HCT116 (cell line): ENCODE measurements at regions not wholly inside any gene's neighbourhood (a gene's known extent, or its start where the extent isn't known, plus 50 kb on each side); places are given as distances from the start of the nearest gene placed in this dataset.

Experiments
- ATAC-seq: fragments of 200-7000 bp; cut with Tn5 transposase; 2 replicates; pipeline ENCODE4 v1.9.1; 2020; ENCODE audit warnings: mild to moderate bottlenecking, moderate library complexity
- BruUV-seq: library from RNA; stranded (reverse); fragments of 400-500 nt; replicated peaks from 2 replicates; lab custom pipeline; 2021; lab: Mats Ljungman, UMichigan
- CTCF ChIA-PET: fragments of 300-600 bp; sonication (Branson Sonifier 250); formaldehyde crosslinking; loops from one replicate; lab custom pipeline; 2021; ENCODE audit warnings: antibody characterized with exemption; lab: Charles Lee
- POLR2A ChIA-PET: fragments of 300-600, 350-600 bp; sonication (Branson Sonifier 250); formaldehyde crosslinking; loops from one replicate; lab custom pipeline; 2021; ENCODE audit warnings: antibody characterized with exemption; lab: Charles Lee
- RAD21 ChIA-PET, 2 experiments: fragments of 300-600 bp; sonication (Branson Sonifier 250); formaldehyde crosslinking; loops; one replicate each; lab custom pipeline; 2023; ENCODE audit warnings: low total read pairs in 2 of 2; ENCODE audit not compliant: uncharacterized antibody in 2 of 2, unreplicated experiment in 2 of 2, low non-redundant PET in 1 of 2; lab: Charles Lee
- DNase-seq: peaks from one replicate; pipeline ENCODE4 v3.0.0-alpha.2; 2010; ENCODE audit warnings: low read depth, low spot score
- H2AFZ ChIP-seq: fragments of 200-600 bp; shearing (Covaris generic), sonication (generic); 2 replicates; pipeline ENCODE4 v1.6.1; 2017; ENCODE audit warnings: low read depth, mixed run types, mixed read lengths, antibody characterized with exemption, low read length; ENCODE audit not compliant: poor library complexity, severe bottlenecking
- H3K27ac ChIP-seq: 2 replicates; pipeline ENCODE4 v1.5.1; 2012; ENCODE audit warnings: low read depth, low read length
- H3K27me3 ChIP-seq: fragments of 200-600 bp; sonication (generic); 2 replicates; pipeline ENCODE4 v1.6.1; 2016; ENCODE audit warnings: mixed run types, low read length, mixed read lengths; ENCODE audit not compliant: insufficient read depth
- H3K36me3 ChIP-seq, 2 experiments: fragments of 200-500 bp in 1 of 2; fragments of 200-600 bp in 1 of 2; sonication (Bioruptor generic) in 1 of 2; sonication (generic) in 1 of 2; 2 replicates each; pipeline versions ENCODE4 v1.5.1 to v1.6.1; 2014 to 2016; ENCODE audit warnings: low read length in 2 of 2, inconsistent platforms in 1 of 2, mixed read lengths in 1 of 2, mixed run types in 1 of 2; ENCODE audit not compliant: insufficient read depth in 2 of 2, control insufficient read depth in 1 of 2
- H3K4me1 ChIP-seq, 2 experiments: fragments of 200-600 bp in 1 of 2; sonication (generic) in 1 of 2; 2 replicates each; pipeline versions ENCODE4 v1.5.1 to v1.6.1; 2012 to 2017; ENCODE audit warnings: low read length in 2 of 2, inconsistent platforms in 1 of 2, mild to moderate bottlenecking in 1 of 2, mixed read lengths in 1 of 2, mixed run types in 1 of 2, moderate library complexity in 1 of 2; ENCODE audit not compliant: insufficient read depth in 2 of 2, control insufficient read depth in 1 of 2
- H3K4me2 ChIP-seq: fragments of 200-600 bp; sonication (generic); 2 replicates; pipeline ENCODE4 v1.6.1; 2017; ENCODE audit warnings: mixed run types, low read length, mixed read lengths
- H3K4me3 ChIP-seq, 2 experiments: fragments of 200-600 bp in 1 of 2; sonication (generic) in 1 of 2; replicated peaks in 1 of 2; 2 replicates each; pipeline ENCODE4 v1.5.1; 2011 to 2016; ENCODE audit warnings: low read length in 2 of 2, control low read depth in 1 of 2, low read depth in 1 of 2, mild to moderate bottlenecking in 1 of 2, mixed read lengths in 1 of 2, mixed run types in 1 of 2
- H3K79me2 ChIP-seq: fragments of 200-600 bp; sonication (generic); 2 replicates; pipeline ENCODE4 v1.6.1; 2017; ENCODE audit warnings: mild to moderate bottlenecking, mixed run types, low read length, moderate library complexity, mixed read lengths; ENCODE audit not compliant: insufficient read depth
- H3K9ac ChIP-seq: fragments of 200-600 bp; sonication (generic); 2 replicates; pipeline ENCODE4 v1.6.1; 2016; ENCODE audit warnings: low read length, mixed read lengths
- H3K9me2 ChIP-seq: fragments of 200-600 bp; sonication (generic), shearing (Covaris generic); 2 replicates; pipeline ENCODE4 v1.6.1; 2017; ENCODE audit warnings: mixed run types, mild to moderate bottlenecking, moderate library complexity; ENCODE audit not compliant: insufficient read depth
- H3K9me3 ChIP-seq, 2 experiments: fragments of 200-500 bp in 1 of 2; fragments of 200-600 bp in 1 of 2; sonication (Bioruptor generic) in 1 of 2; sonication (generic) in 1 of 2; 2 replicates each; pipeline ENCODE4 v1.6.1; 2014 to 2017; ENCODE audit warnings: low read length in 2 of 2, mixed read lengths in 2 of 2, inconsistent platforms in 1 of 2, low read depth in 1 of 2, mild to moderate bottlenecking in 1 of 2, mixed run types in 1 of 2, moderate library complexity in 1 of 2; ENCODE audit not compliant: control insufficient read depth in 1 of 2, insufficient read depth in 1 of 2
- H4K20me1 ChIP-seq: fragments of 200-600 bp; sonication (generic), shearing (Covaris generic); 2 replicates; pipeline ENCODE4 v1.6.1; 2017; ENCODE audit warnings: mixed run types, mild to moderate bottlenecking, moderate library complexity; ENCODE audit not compliant: insufficient read depth
- ATF3 ChIP-seq: IDR thresholded peaks from 2 replicates; pipeline ENCODE4 v1.6.1; 2012
- ELF1 ChIP-seq: IDR thresholded peaks from 2 replicates; pipeline ENCODE4 v1.6.1; 2012; ENCODE audit warnings: low read depth, borderline replicate concordance
- FOSL1 ChIP-seq: IDR thresholded peaks from 2 replicates; pipeline ENCODE4 v1.6.1; 2012; ENCODE audit warnings: low read depth
- POLR2A ChIP-seq: IDR thresholded peaks from 2 replicates; pipeline ENCODE4 v1.7.0; 2011; ENCODE audit warnings: borderline replicate concordance; ENCODE audit not compliant: insufficient read depth, insufficient read length; ENCODE audit errors: extremely low read depth
- POLR2AphosphoS5 ChIP-seq: IDR thresholded peaks from 2 replicates; pipeline ENCODE4 v1.6.1; 2011; ENCODE audit warnings: mild to moderate bottlenecking, low read depth, low read length, moderate library complexity
- SIN3A ChIP-seq: IDR thresholded peaks from 2 replicates; pipeline ENCODE4 v1.6.1; 2012; ENCODE audit warnings: low read depth
- SP1 ChIP-seq: IDR thresholded peaks from 2 replicates; pipeline ENCODE4 v1.6.1; 2012; ENCODE audit warnings: low read depth
- intact Hi-C: fragments of 100-400 bp; cut with micrococcal nuclease; formaldehyde crosslinking; loops from 2 replicates; pipeline ENCODE4 v1.10.0; 2022
- TF ChIP-seq, protein P1 (sequence below): IDR thresholded peaks from 2 replicates; pipeline ENCODE4 v1.6.1; 2012; ENCODE audit warnings: low read depth

DNA sequence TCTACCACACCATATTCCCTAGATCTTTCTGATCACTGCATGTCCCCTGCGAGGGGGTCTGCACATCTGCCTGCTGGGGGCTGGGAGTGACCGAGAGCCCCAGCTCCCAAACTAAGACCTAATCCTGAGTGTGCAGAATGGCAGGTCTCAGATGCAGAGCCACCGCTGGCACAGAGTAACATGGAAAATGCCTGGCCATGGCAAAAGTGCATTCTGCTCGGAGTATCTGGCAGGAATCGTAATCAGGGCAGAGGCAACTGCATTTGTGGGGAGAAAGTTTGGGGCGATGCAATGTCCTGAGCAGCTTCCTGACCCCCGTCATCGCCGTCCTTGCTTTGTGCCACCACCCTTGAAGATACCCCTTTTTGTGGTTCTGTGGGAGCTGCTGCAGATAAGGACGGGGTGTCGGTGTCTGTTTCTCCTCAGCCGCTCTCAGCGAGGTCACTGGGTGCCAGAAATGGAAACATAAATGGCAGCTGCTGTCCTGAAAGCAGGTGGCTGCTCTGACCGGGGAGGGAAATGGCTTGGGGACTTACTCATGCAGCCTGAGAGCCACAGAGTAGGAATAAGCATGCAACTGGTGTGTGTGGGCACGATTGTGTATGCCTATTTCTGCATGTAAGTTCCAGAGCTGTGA is 157.9 kb downstream of the LY86 start:
- ChIA-PET CTCF (no interaction called here), RAD21 (no interaction called here)
- no TSS peak for BruUV-seq

More for the DNA sequence above, 157.9 kb downstream of the LY86 start:
- no peak overlapping the region for H3K9ac ChIP-seq
- H3K9me3 ChIP-seq, result no peaks in the 10 kb centered on the region
- H4K20me1 ChIP-seq, result no peaks in the 10 kb centered on the region
- POLR2A ChIA-PET, result no interaction called here
- no peaks in the 10 kb centered on the region for H3K36me3 ChIP-seq
- peaks cover 25 to 35% of the 10 kb centered on the region in 2 experiments for H3K4me1 ChIP-seq
- H3K79me2 ChIP-seq, result no peaks in the 10 kb centered on the region
- DNase-seq, result no peak
- H3K27me3 ChIP-seq, result no peaks in the 10 kb centered on the region
- no peak overlapping the region for H2AFZ ChIP-seq
- TF ChIP-seq SP1 (no peak), ELF1 (no peak), FOSL1 (no peak), POLR2A (no peak), ATF3 (no peak), POLR2AphosphoS5 (no peak), SIN3A (no peak)
- TF ChIP-seq, protein P1, sequence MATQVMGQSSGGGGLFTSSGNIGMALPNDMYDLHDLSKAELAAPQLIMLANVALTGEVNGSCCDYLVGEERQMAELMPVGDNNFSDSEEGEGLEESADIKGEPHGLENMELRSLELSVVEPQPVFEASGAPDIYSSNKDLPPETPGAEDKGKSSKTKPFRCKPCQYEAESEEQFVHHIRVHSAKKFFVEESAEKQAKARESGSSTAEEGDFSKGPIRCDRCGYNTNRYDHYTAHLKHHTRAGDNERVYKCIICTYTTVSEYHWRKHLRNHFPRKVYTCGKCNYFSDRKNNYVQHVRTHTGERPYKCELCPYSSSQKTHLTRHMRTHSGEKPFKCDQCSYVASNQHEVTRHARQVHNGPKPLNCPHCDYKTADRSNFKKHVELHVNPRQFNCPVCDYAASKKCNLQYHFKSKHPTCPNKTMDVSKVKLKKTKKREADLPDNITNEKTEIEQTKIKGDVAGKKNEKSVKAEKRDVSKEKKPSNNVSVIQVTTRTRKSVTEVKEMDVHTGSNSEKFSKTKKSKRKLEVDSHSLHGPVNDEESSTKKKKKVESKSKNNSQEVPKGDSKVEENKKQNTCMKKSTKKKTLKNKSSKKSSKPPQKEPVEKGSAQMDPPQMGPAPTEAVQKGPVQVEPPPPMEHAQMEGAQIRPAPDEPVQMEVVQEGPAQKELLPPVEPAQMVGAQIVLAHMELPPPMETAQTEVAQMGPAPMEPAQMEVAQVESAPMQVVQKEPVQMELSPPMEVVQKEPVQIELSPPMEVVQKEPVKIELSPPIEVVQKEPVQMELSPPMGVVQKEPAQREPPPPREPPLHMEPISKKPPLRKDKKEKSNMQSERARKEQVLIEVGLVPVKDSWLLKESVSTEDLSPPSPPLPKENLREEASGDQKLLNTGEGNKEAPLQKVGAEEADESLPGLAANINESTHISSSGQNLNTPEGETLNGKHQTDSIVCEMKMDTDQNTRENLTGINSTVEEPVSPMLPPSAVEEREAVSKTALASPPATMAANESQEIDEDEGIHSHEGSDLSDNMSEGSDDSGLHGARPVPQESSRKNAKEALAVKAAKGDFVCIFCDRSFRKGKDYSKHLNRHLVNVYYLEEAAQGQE, result no peak
- no peaks in the 10 kb centered on the region for H3K9me2 ChIP-seq
- intact Hi-C loops, result no loop called here
- no peak overlapping the region for H3K4me2 ChIP-seq
- H3K27ac ChIP-seq, result no peak overlapping the region
- no peak for ATAC-seq
- no peak overlapping the region for H3K4me3 ChIP-seq
